SK-N-SH (cell line): ENCODE measurements at regions not wholly inside any gene's neighbourhood (a gene's known extent, or its start where the extent isn't known, plus 50 kb on each side); places are given as distances from the start of the nearest gene placed in this dataset.
"Not testable (repeated sequence)": the region's sequence is repeated elsewhere in the genome, so short reads cannot be mapped to it uniquely, and the experiment has no call there.

ENCODE experiments used
- CTCF ChIA-PET: fragments of 300-600, 350-600 bp; formaldehyde crosslinking; extraction: SDS; loops from one replicate; lab custom pipeline; 2021; lab: Yijun Ruan, JAX
- POLR2A ChIA-PET: fragments of 350-600 bp; sonication (Branson Sonifier 250); formaldehyde crosslinking; extraction: SDS; loops from one replicate; lab custom pipeline; 2020; ENCODE audit warnings: antibody characterized with exemption, inconsistent platforms; lab: Yijun Ruan, JAX
- DNase-seq: peaks from one replicate; pipeline ENCODE4 v3.0.0; 2012
- H2AFZ ChIP-seq: fragments of 200-600 bp; sonication (generic); 2 replicates; pipeline ENCODE4 v1.8.1; 2016; ENCODE audit warnings: antibody characterized with exemption, mild to moderate bottlenecking, low read depth
- H3F3A ChIP-seq: fragments of 200-600 bp; sonication (generic); replicated peaks from 2 replicates; pipeline ENCODE3; 2016; ENCODE audit warnings: antibody characterized with exemption, mild to moderate bottlenecking; ENCODE audit not compliant: insufficient read depth
- H3K27ac ChIP-seq, 2 experiments: fragments of 200-500 bp in 1 of 2; fragments of 200-600 bp in 1 of 2; sonication (Bioruptor generic) in 1 of 2; sonication (generic), shearing (Covaris generic) in 1 of 2; 2 replicates each; pipeline versions ENCODE4 v1.5.1 to v1.6.1; 2014 to 2016; ENCODE audit warnings: low read depth in 2 of 2, inconsistent platforms in 1 of 2, low read length in 1 of 2, mild to moderate bottlenecking in 1 of 2, mixed read lengths in 1 of 2
- H3K27me3 ChIP-seq: fragments of 200-600 bp; sonication (generic), shearing (Covaris generic); 2 replicates; pipeline ENCODE4 v1.6.1; 2016; ENCODE audit warnings: mixed run types; ENCODE audit not compliant: insufficient read depth
- H3K36me3 ChIP-seq, 2 experiments: fragments of 200-500 bp in 1 of 2; fragments of 200-600 bp in 1 of 2; sonication (Bioruptor generic) in 1 of 2; sonication (generic) in 1 of 2; replicated peaks in 1 of 2; 2 replicates each; pipeline versions ENCODE3 to v1.5.1; 2014 to 2016; ENCODE audit warnings: low read length in 1 of 2, mild to moderate bottlenecking in 1 of 2; ENCODE audit not compliant: insufficient read depth in 2 of 2, control insufficient read depth in 1 of 2
- H3K4me1 ChIP-seq, 2 experiments: fragments of 200-500 bp in 1 of 2; fragments of 200-600 bp in 1 of 2; sonication (Bioruptor generic) in 1 of 2; sonication (generic), shearing (Covaris generic) in 1 of 2; 2 replicates each; pipeline versions ENCODE4 v1.5.1 to v1.6.1; 2014 to 2016; ENCODE audit warnings: low read depth in 1 of 2, low read length in 1 of 2, mixed run types in 1 of 2; ENCODE audit not compliant: insufficient read depth in 2 of 2, control insufficient read depth in 1 of 2
- H3K4me2 ChIP-seq: fragments of 200-600 bp; sonication (generic), shearing (Covaris generic); 2 replicates; pipeline ENCODE4 v1.6.1; 2017; ENCODE audit warnings: mixed run types
- H3K4me3 ChIP-seq, 2 experiments: fragments of 200-500 bp in 1 of 2; fragments of 200-600 bp in 1 of 2; sonication (Bioruptor generic) in 1 of 2; sonication (generic), shearing (Covaris generic) in 1 of 2; 2 replicates each; pipeline versions ENCODE4 v1.5.1 to v1.8.1; 2014 to 2016; ENCODE audit warnings: low read depth in 2 of 2, inconsistent platforms in 1 of 2, low read length in 1 of 2, mild to moderate bottlenecking in 1 of 2, mixed read lengths in 1 of 2, moderate library complexity in 1 of 2
- H3K79me2 ChIP-seq: fragments of 200-600 bp; sonication (generic); 2 replicates; pipeline ENCODE4 v1.8.1; 2017; ENCODE audit warnings: mild to moderate bottlenecking; ENCODE audit not compliant: insufficient read depth
- H3K9ac ChIP-seq: fragments of 200-600 bp; sonication (generic); 2 replicates; pipeline ENCODE4 v1.6.1; 2017; ENCODE audit warnings: mixed run types
- H3K9me2 ChIP-seq: fragments of 200-600 bp; sonication (generic); 2 replicates; pipeline ENCODE4 v1.6.1; 2017; ENCODE audit warnings: mixed run types
- H3K9me3 ChIP-seq: fragments of 200-600 bp; sonication (generic); 2 replicates; pipeline ENCODE4 v1.6.1; 2017; ENCODE audit warnings: mixed run types, mild to moderate bottlenecking, moderate library complexity
- H4K20me1 ChIP-seq: fragments of 200-600 bp; sonication (generic); 2 replicates; pipeline ENCODE4 v1.6.1; 2017; ENCODE audit warnings: mild to moderate bottlenecking, mixed run types; ENCODE audit not compliant: insufficient read depth
- EP300 ChIP-seq, 2 experiments: IDR thresholded peaks; 2 replicates each; pipeline versions ENCODE4 v1.4.0 to v1.6.1; 2012; ENCODE audit warnings: borderline replicate concordance in 1 of 2, low read depth in 1 of 2, low read length in 1 of 2
- FOXJ3 ChIP-seq: sonication (generic); formaldehyde crosslinking; IDR thresholded peaks from 2 replicates; pipeline ENCODE4 v1.5.1; 2020; ENCODE audit warnings: mild to moderate bottlenecking, missing genetic modification reagents
- JUND ChIP-seq: IDR thresholded peaks from 2 replicates; pipeline ENCODE4 v1.4.0; 2012
- SMC3 ChIP-seq: IDR thresholded peaks from 2 replicates; pipeline ENCODE4 v1.6.1; 2012; ENCODE audit warnings: low read depth, low read length, improper control_type of control experiment
- ZBTB33 ChIP-seq: IDR thresholded peaks from 2 replicates; pipeline ENCODE4 v1.4.0; 2012; ENCODE audit warnings: low read depth, borderline replicate concordance
- WGBS: methylation state at CpG from one replicate; pipeline ENCODE4 v1.1.6; 2017; ENCODE audit warnings: low lambda C conversion rate; 5-methylcytosine and 5-hydroxymethylcytosine counted together

GRCh38 chr9:78089111-78089510 lies 57.5 kb upstream of the GNAQ start:
- H3K27ac ChIP-seq, result no peak overlapping the region
- POLR2A ChIA-PET, result no interaction called here

GRCh38 chr9:78088190-78088589 lies 56.6 kb upstream of the GNAQ start:
- 100% methylated on average over 1 of the region's 1 CpG for WGBS

More at GRCh38 chr9:78089111-78089510, 57.5 kb upstream of the GNAQ start:
- H3K36me3 ChIP-seq, result no peaks in the 10 kb centered on the region
- no peaks in the 10 kb centered on the region for H3F3A ChIP-seq
- H3K9me2 ChIP-seq, result no peaks in the 10 kb centered on the region
- TF ChIP-seq FOXJ3 (CRISPR knock-in tag), result no peak
- no peak for TF ChIP-seq EP300 (IDR thresholded peaks at IDR 0.05; ENCODE audit: borderline replicate concordance in 1 of 2, low read depth in 1 of 2, low read length in 1 of 2)
- TF ChIP-seq JUND, result no peak
- TF ChIP-seq SMC3, result no peak
- no peak for TF ChIP-seq ZBTB33
- H3K4me3 ChIP-seq, result no peak overlapping the region
- no peak overlapping the region for H3K9ac ChIP-seq
- CTCF ChIA-PET, result no interaction called here
- H2AFZ ChIP-seq, result no peak overlapping the region
- DNase-seq, result no peak
- no peaks in the 10 kb centered on the region for H3K9me3 ChIP-seq
- no peak overlapping the region for H3K4me2 ChIP-seq
- WGBS, result 77% methylated on average over 3 of the region's 3 CpGs
- no peaks in the 10 kb centered on the region for H4K20me1 ChIP-seq
- H3K79me2 ChIP-seq, result no peaks in the 10 kb centered on the region
- no peaks in the 10 kb centered on the region for H3K4me1 ChIP-seq
- H3K27me3 ChIP-seq, result no peaks in the 10 kb centered on the region

More at GRCh38 chr9:78088190-78088589, 56.6 kb upstream of the GNAQ start:
- POLR2A ChIA-PET, H3K9me3 ChIP-seq, H3K36me3 ChIP-seq, CTCF ChIA-PET, H3K4me3 ChIP-seq, H3K9ac ChIP-seq, H3K27me3 ChIP-seq, H3K79me2 ChIP-seq, H3K4me1 ChIP-seq, H3K27ac ChIP-seq, H4K20me1 ChIP-seq, H3K4me2 ChIP-seq, H2AFZ ChIP-seq, H3K9me2 ChIP-seq, H3F3A ChIP-seq, DNase-seq: not testable (repeated sequence)
